DND-41 (cell line): ENCODE measurements at regions not wholly inside any gene's neighbourhood (a gene's known extent, or its start where the extent isn't known, plus 50 kb on each side); places are given as distances from the start of the nearest gene placed in this dataset.

Experiments
- CTCF ChIP-seq: IDR thresholded peaks from 2 replicates; pipeline ENCODE4 v1.5.1; 2012; ENCODE audit warnings: borderline replicate concordance, low read length, moderate library complexity, mild to moderate bottlenecking; ENCODE audit not compliant: poor library complexity, severe bottlenecking; ENCODE audit errors: extremely low read depth
- EZH2 ChIP-seq: IDR thresholded peaks from 3 replicates; pipeline ENCODE4 v1.6.1; 2012; ENCODE audit warnings: borderline replicate concordance, low read depth, mild to moderate bottlenecking, moderate library complexity, low read length, inconsistent platforms; ENCODE audit not compliant: severe bottlenecking

GRCh38 chr12:25372002-25372401 lies 121.3 kb upstream of the KRAS start:
- no peak for TF ChIP-seq CTCF
- no peak for TF ChIP-seq EZH2
